ENCODE measurements at regions not wholly inside any gene's neighbourhood (a gene's known extent, or its start where the extent isn't known, plus 50 kb on each side); places are given as distances from the start of the nearest gene placed in this dataset.

- H3K4me1 Mint-ChIP-seq (ENCODE audit: low read depth) = peaks cover 17% of the 10 kb centered on the region
- no peaks in the 10 kb centered on the region for H3K9me3 Mint-ChIP-seq (ENCODE audit: low read depth)
- H3K36me3 Mint-ChIP-seq (ENCODE audit: low read depth) = peaks cover 3% of the 10 kb centered on the region
- no peak overlapping the region for H3K27ac Mint-ChIP-seq (ENCODE audit: unreplicated experiment)
- H3K4me3 Mint-ChIP-seq (ENCODE audit: unreplicated experiment) = no peak overlapping the region
- no peak for TF ChIP-seq CTCF (IDR thresholded peaks at IDR 0.05)
- peaks cover 42% of the 10 kb centered on the region for H3K27me3 Mint-ChIP-seq (ENCODE audit: low read depth)
- DNase-seq (ENCODE audit: low spot score) = no peak
These were observed 71.3 kb upstream of the IFNE start for GRCh38 chr9:21553441-21553840.

- Mint-ChIP-seq H3K9me3 (ENCODE audit: low read depth) (no peaks in the 10 kb centered on the region), H3K27ac (ENCODE audit: unreplicated experiment) (no peak overlapping the region), H3K4me1 (ENCODE audit: low read depth) (peaks cover 10% of the 10 kb centered on the region), H3K27me3 (ENCODE audit: low read depth) (peaks cover 48% of the 10 kb centered on the region), H3K36me3 (ENCODE audit: low read depth) (peaks cover 3% of the 10 kb centered on the region), H3K4me3 (ENCODE audit: unreplicated experiment) (no peak overlapping the region)
- TF ChIP-seq CTCF (IDR thresholded peaks at IDR 0.05) = no peak
- DNase-seq (ENCODE audit: low spot score) = no peak
These were observed 72.7 kb upstream of the IFNE start for GRCh38 chr9:21554813-21555212.

GRCh38 chr9:21555911-21556310 is 73.8 kb upstream of the IFNE start:
- DNase-seq (ENCODE audit: low spot score) = no peak
- peaks cover 3% of the 10 kb centered on the region for H3K36me3 Mint-ChIP-seq (ENCODE audit: low read depth)
- no peak for TF ChIP-seq CTCF (IDR thresholded peaks at IDR 0.05)
- no peak overlapping the region for H3K27ac Mint-ChIP-seq (ENCODE audit: unreplicated experiment)
- peaks cover 57% of the 10 kb centered on the region for H3K27me3 Mint-ChIP-seq (ENCODE audit: low read depth)
- peaks cover 12% of the 10 kb centered on the region for H3K4me1 Mint-ChIP-seq (ENCODE audit: low read depth)
- H3K9me3 Mint-ChIP-seq (ENCODE audit: low read depth) = no peaks in the 10 kb centered on the region
- H3K4me3 Mint-ChIP-seq (ENCODE audit: unreplicated experiment) = no peak overlapping the region

GRCh38 chr9:21556581-21557427 is 74.7 kb upstream of the IFNE start:
- peaks cover 3% of the 10 kb centered on the region for H3K36me3 Mint-ChIP-seq (ENCODE audit: low read depth)
- no peak overlapping the region for H3K27ac Mint-ChIP-seq (ENCODE audit: unreplicated experiment)
- TF ChIP-seq CTCF (IDR thresholded peaks at IDR 0.05) = no peak
- peaks cover 59% of the 10 kb centered on the region for H3K27me3 Mint-ChIP-seq (ENCODE audit: low read depth)
- no peaks in the 10 kb centered on the region for H3K9me3 Mint-ChIP-seq (ENCODE audit: low read depth)
- no peak for DNase-seq (ENCODE audit: low spot score)
- H3K4me1 Mint-ChIP-seq (ENCODE audit: low read depth) = peaks cover 12% of the 10 kb centered on the region
- H3K4me3 Mint-ChIP-seq (ENCODE audit: unreplicated experiment) = no peak overlapping the region

- DNase-seq (ENCODE audit: low spot score) = no peak
- Mint-ChIP-seq H3K9me3 (ENCODE audit: low read depth) (no peaks in the 10 kb centered on the region), H3K27me3 (ENCODE audit: low read depth) (peaks cover 56% of the 10 kb centered on the region), H3K36me3 (ENCODE audit: low read depth) (peaks cover 3% of the 10 kb centered on the region), H3K27ac (ENCODE audit: unreplicated experiment) (no peak overlapping the region), H3K4me3 (ENCODE audit: unreplicated experiment) (no peak overlapping the region), H3K4me1 (ENCODE audit: low read depth) (peaks cover 12% of the 10 kb centered on the region)
- no peak for TF ChIP-seq CTCF (IDR thresholded peaks at IDR 0.05)
These were observed 75.3 kb upstream of the IFNE start for GRCh38 chr9:21557428-21557768.
